Fibroblast of villous mesenchyme (primary cell): ENCODE measurements at regions not wholly inside any gene's neighbourhood (a gene's known extent, or its start where the extent isn't known, plus 50 kb on each side); places are given as distances from the start of the nearest gene placed in this dataset.

ENCODE experiments used
- DNase-seq: peaks from one replicate; pipeline ENCODE4 v3.0.0-alpha.2; 2010; ENCODE audit warnings: low read depth
- H3K4me3 ChIP-seq: 2 replicates; pipeline ENCODE4 v1.5.1; 2011; ENCODE audit warnings: low read depth, mild to moderate bottlenecking, low read length
- TF ChIP-seq, protein P1 (sequence below): IDR thresholded peaks from 2 replicates; pipeline ENCODE4 v1.5.1; 2012; ENCODE audit warnings: low read depth, mild to moderate bottlenecking, low read length; ENCODE audit not compliant: insufficient read depth

DNA sequence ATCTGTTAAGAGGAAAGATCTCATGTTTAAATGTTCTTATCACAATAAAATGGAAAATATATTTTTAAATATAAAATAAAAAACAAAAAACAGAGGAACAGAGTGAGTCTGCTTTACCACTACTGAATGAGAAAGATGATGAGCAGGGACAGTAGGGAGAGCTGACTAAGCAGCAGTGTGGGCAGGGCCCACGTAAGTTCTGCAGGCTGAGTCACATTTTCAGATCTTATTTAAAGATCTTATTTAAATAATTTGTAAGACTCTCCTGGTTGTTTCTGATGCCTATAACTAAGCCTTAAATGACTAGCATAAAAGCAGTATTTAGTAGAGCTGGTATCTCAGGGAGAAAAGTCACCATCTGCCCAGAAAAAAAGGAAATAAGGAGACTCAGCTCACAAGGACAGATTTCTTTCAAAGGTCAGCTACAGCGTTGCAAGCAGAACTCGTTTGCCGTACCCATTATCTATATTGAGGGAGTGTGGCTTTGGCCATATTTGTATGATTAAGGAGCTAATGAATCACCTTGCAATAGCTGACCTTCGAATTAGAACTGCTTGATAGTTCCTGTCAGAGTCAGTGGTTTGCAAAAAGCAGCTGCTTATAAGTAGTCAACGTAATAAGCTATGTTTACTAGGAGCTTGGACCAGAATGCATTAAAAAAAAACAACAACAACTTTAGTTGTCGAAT lies 322.1 kb upstream of the CHAC2 start:
- peak; percentile 20 for DNase-seq
- H3K4me3 ChIP-seq, result no peak overlapping the region
- TF ChIP-seq, protein P1, sequence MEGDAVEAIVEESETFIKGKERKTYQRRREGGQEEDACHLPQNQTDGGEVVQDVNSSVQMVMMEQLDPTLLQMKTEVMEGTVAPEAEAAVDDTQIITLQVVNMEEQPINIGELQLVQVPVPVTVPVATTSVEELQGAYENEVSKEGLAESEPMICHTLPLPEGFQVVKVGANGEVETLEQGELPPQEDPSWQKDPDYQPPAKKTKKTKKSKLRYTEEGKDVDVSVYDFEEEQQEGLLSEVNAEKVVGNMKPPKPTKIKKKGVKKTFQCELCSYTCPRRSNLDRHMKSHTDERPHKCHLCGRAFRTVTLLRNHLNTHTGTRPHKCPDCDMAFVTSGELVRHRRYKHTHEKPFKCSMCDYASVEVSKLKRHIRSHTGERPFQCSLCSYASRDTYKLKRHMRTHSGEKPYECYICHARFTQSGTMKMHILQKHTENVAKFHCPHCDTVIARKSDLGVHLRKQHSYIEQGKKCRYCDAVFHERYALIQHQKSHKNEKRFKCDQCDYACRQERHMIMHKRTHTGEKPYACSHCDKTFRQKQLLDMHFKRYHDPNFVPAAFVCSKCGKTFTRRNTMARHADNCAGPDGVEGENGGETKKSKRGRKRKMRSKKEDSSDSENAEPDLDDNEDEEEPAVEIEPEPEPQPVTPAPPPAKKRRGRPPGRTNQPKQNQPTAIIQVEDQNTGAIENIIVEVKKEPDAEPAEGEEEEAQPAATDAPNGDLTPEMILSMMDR, result no peak

DNA sequence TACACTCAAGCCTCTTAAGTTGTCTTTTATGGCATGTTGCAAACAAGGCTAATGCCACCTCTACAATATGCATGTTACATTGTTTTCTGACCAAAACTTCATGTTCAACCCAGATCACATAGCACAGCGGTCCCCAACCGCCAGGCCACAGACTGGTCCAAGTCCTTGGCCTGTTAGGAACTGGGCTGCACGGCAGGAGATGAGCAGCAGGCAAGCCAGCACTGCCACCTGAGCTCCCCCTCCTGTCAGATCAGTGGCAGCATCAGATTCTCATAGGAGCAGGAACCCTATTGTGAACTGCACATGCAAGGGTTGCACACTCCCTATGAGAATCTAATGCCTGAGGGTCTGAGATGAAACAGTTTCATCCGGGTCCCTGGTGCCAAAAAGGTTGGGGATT lies 324.8 kb upstream of the CHAC2 start:
- TF ChIP-seq, protein P1, result peak; percentile 30
- no peak for DNase-seq

DNA sequence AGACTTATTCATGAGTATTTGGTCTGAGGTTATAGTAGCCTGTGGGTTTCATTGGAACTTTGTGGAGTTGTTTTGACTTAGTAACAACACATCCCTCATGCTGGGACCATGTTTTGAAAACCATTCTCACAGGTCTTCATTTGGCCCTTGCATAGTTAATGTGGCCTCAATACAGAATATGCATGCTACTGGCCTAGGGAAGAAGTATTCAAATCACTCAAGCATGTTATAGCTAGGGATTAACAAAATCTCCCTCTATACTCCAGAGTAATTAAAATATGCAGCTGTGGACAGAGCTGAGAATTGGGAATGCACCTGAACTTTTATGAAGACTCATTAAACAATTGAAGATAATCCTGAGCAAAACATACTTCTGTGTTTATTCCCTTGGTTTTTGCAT lies 325.5 kb upstream of the CHAC2 start:
- TF ChIP-seq, protein P1, result no peak
- no peak overlapping the region for H3K4me3 ChIP-seq
- no peak for DNase-seq

More for the DNA sequence above, 324.8 kb upstream of the CHAC2 start:
- no peak overlapping the region for H3K4me3 ChIP-seq

DNA sequence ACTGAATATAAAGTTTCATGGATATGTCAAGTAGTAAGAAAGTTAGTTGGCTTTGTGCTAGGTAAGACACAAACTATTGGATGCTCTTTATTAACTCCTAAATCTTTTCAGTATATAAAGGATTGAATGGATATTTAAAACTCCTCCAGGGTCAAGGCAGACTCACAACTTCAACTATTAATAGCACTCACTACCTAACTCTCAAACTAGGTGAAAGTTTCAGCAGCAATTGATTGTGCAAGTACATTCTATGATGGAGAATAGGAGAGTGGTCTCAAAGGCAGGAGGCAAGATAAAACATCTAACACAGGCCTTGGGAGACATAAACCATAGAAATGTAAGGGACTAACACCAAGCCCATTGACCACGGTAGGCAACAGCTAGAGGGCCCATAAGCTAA lies 328.9 kb upstream of the CHAC2 start:
- TF ChIP-seq, protein P1, result no peak
- no peak for DNase-seq
- H3K4me3 ChIP-seq, result no peak overlapping the region

DNA sequence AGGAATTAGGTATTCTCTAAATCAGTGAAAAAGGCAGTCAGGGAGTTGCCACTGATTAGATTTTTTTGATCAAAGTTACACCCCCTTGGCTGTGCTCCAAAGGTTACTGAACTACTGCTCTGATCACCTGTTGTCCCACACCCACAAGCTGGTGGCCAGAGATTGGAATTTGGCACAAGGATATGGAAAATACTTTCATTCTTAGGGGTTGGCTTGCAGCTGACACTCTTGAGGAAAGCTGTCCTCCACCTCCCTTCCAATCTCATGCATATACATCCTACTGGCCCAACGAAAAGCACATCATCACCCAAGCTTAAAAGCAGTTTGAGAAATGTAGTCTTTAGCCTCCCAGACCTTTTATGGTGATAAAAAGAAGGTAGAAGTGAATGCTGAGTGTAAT lies 329.5 kb upstream of the CHAC2 start:
- H3K4me3 ChIP-seq, result no peak overlapping the region
- no peak for DNase-seq
- TF ChIP-seq, protein P1, result no peak

DNA sequence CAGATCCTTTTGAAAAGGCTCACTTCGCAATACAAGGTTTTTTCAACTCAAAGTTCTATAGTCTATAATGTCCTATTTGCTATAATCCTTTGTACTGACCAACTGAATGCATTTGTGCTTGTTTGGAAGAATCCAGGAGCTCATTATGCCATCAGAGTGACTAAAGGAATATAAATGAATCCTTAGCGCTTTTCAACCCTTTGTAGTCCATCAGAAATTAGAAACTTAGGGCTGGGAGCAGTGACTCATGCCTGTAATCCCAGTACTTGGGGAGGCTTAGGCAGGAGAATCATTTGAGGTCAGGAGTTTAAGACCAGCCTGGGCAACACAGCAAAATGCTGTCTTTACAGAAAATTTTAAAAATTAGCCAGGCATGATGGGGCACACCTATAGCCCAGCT lies 330.2 kb upstream of the CHAC2 start:
- H3K4me3 ChIP-seq, result no peak overlapping the region
- peak; percentile 11 for DNase-seq
- TF ChIP-seq, protein P1, result no peak

DNA sequence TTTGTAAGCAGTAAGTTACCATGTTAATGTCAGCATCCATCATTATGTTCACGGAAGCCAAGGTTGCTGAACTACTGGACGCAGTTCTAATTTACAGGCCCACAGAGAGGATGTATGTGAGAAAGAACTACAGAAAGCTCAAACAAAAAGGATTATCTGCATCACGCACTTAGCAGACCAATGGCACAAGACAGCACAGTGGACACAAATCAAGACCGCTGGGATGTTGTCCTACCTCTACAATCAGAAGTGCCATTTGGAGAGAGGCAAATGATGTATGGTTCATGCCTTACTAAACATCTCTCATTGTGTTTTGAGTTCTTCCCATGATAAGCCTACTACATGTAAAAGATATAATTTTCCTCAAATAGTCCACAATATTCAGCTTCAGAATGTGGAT lies 330.7 kb upstream of the CHAC2 start:
- DNase-seq, result no peak
- H3K4me3 ChIP-seq, result no peak overlapping the region
- TF ChIP-seq, protein P1, result no peak
